ENCODE measurements at regions not wholly inside any gene's neighbourhood (a gene's known extent, or its start where the extent isn't known, plus 50 kb on each side); places are given as distances from the start of the nearest gene placed in this dataset.

GRCh38 chr5:124210111-124210910 is 536.1 kb downstream of the ZNF608 start:
- Histone ChIP-seq H3K36me3 (ENCODE audit: control insufficient read depth in 4 of 4, insufficient read depth in 3 of 4, low read depth in 1 of 4, low read length in 3 of 4) (no peaks in the 10 kb centered on the region), H3K4me1 (ENCODE audit: control insufficient read depth in 4 of 4, insufficient read depth in 4 of 4, low read length in 3 of 4) (no peaks in the 10 kb centered on the region), H3K4me3 (ENCODE audit: low read depth in 1 of 3, low read length in 3 of 3) (no peak overlapping the region), H3K27me3 (ENCODE audit: control insufficient read depth in 4 of 4, insufficient read depth in 4 of 4, low read length in 3 of 4) (no peaks in the 10 kb centered on the region), H3K9me3 (ENCODE audit: control insufficient read depth in 4 of 4, low read length in 3 of 4) (peaks cover 0 to 2% (median 0%) of the 10 kb centered on the region in 4 donors), H3K27ac (ENCODE audit: low read depth in 1 of 2, low read length in 2 of 2) (no peak overlapping the region), H3K9ac (ENCODE audit: low read depth in 1 of 2, low read length in 2 of 2) (no peak overlapping the region)
- TF ChIP-seq YY1 (IDR thresholded peaks at IDR 0.05), result no peak
- no peak for TF ChIP-seq ATF3 (IDR thresholded peaks at IDR 0.05)
- no peak for TF ChIP-seq HNF4A (conservative IDR thresholded peaks at IDR 0.05)
- no peak for TF ChIP-seq JUND (IDR thresholded peaks at IDR 0.05)
- TF ChIP-seq SP1 (IDR thresholded peaks at IDR 0.05), result no peak
- no peak for TF ChIP-seq TAF1 (conservative IDR thresholded peaks at IDR 0.05)
- TF ChIP-seq CTCF (IDR thresholded peaks at IDR 0.05; ENCODE audit: low read depth, low read length, missing input control), result no peak
- WGBS, result 74% methylated on average over 2 of the region's 2 CpGs
- DNase-seq (ENCODE audit: low spot score), result no peak

GRCh38 chr5:124207118-124207517 is 539.3 kb downstream of the ZNF608 start:
- no peak overlapping the region for H3K27ac ChIP-seq (ENCODE audit: low read depth in 1 of 2, low read length in 2 of 2)
- H3K27me3 ChIP-seq (ENCODE audit: control insufficient read depth in 4 of 4, insufficient read depth in 4 of 4, low read length in 3 of 4), result no peaks in the 10 kb centered on the region
- no peak overlapping the region for H3K4me3 ChIP-seq (ENCODE audit: low read depth in 1 of 3, low read length in 3 of 3)
- no peak overlapping the region for H3K9ac ChIP-seq (ENCODE audit: low read depth in 1 of 2, low read length in 2 of 2)
- H3K36me3 ChIP-seq (ENCODE audit: control insufficient read depth in 4 of 4, insufficient read depth in 3 of 4, low read depth in 1 of 4, low read length in 3 of 4), result no peaks in the 10 kb centered on the region
- H3K9me3 ChIP-seq (ENCODE audit: control insufficient read depth in 4 of 4, low read length in 3 of 4), result peaks cover 0 to 5% (median 3%) of the 10 kb centered on the region in 4 donors
- H3K4me1 ChIP-seq (ENCODE audit: control insufficient read depth in 4 of 4, insufficient read depth in 4 of 4, low read length in 3 of 4), result no peaks in the 10 kb centered on the region
- WGBS, result 57% methylated on average over 3 of the region's 3 CpGs
- no peak for DNase-seq (ENCODE audit: low spot score)
- TF ChIP-seq HNF4G (IDR thresholded peaks at IDR 0.05) (no peak), EGR1 (IDR thresholded peaks at IDR 0.05; ENCODE audit: low read depth in 2 of 2) (no peak), REST (IDR thresholded peaks at IDR 0.05) (no peak), YY1 (IDR thresholded peaks at IDR 0.05) (no peak), RAD21 (IDR thresholded peaks at IDR 0.05) (no peak)

- Histone ChIP-seq H3K4me1 (ENCODE audit: control insufficient read depth in 4 of 4, insufficient read depth in 4 of 4, low read length in 3 of 4) (no peaks in the 10 kb centered on the region), H3K4me3 (ENCODE audit: low read depth in 1 of 3, low read length in 3 of 3) (no peak overlapping the region), H3K27ac (ENCODE audit: low read depth in 1 of 2, low read length in 2 of 2) (no peak overlapping the region), H3K9me3 (ENCODE audit: control insufficient read depth in 4 of 4, low read length in 3 of 4) (peaks cover 0 to 5% (median 3%) of the 10 kb centered on the region in 4 donors), H3K36me3 (ENCODE audit: control insufficient read depth in 4 of 4, insufficient read depth in 3 of 4, low read depth in 1 of 4, low read length in 3 of 4) (no peaks in the 10 kb centered on the region), H3K9ac (ENCODE audit: low read depth in 1 of 2, low read length in 2 of 2) (no peak overlapping the region), H3K27me3 (ENCODE audit: control insufficient read depth in 4 of 4, insufficient read depth in 4 of 4, low read length in 3 of 4) (no peaks in the 10 kb centered on the region)
- 86% methylated on average over 2 of the region's 2 CpGs for WGBS
- no peak for DNase-seq (ENCODE audit: low spot score)
- TF ChIP-seq NR2F2 (IDR thresholded peaks at IDR 0.05) (no peak), ZBTB33 (IDR thresholded peaks at IDR 0.05) (no peak), YY1 (IDR thresholded peaks at IDR 0.05) (no peak), FOXA2 (IDR thresholded peaks at IDR 0.05) (no peak), GABPA (IDR thresholded peaks at IDR 0.05 in 1 of 2, conservative IDR thresholded peaks at IDR 0.05 in 1 of 2) (no peak), REST (IDR thresholded peaks at IDR 0.05) (no peak)
Measured at GRCh38 chr5:124206540-124206939, 539.9 kb downstream of the ZNF608 start.
